Astrocyte of the spinal cord (primary cell): ENCODE measurements at regions not wholly inside any gene's neighbourhood (a gene's known extent, or its start where the extent isn't known, plus 50 kb on each side); places are given as distances from the start of the nearest gene placed in this dataset.

Source experiments
- DNase-seq: peaks from one replicate; pipeline ENCODE4 v3.0.0; 2011; ENCODE audit warnings: low read depth, low spot score
- H3K4me3 ChIP-seq: 2 replicates; pipeline ENCODE4 v1.5.1; 2011; ENCODE audit warnings: low read depth, mild to moderate bottlenecking, low read length, moderate library complexity
- CTCF ChIP-seq: IDR thresholded peaks from 2 replicates; pipeline ENCODE4 v1.5.1; 2012; ENCODE audit warnings: low read depth, mild to moderate bottlenecking, low read length, inconsistent platforms
- in situ Hi-C: cut with HindIII; loops from 2 replicates; pipeline ENCODE4 v1.10.0; 2017; ENCODE audit warnings: low sequenced_read_pairs

DNA sequence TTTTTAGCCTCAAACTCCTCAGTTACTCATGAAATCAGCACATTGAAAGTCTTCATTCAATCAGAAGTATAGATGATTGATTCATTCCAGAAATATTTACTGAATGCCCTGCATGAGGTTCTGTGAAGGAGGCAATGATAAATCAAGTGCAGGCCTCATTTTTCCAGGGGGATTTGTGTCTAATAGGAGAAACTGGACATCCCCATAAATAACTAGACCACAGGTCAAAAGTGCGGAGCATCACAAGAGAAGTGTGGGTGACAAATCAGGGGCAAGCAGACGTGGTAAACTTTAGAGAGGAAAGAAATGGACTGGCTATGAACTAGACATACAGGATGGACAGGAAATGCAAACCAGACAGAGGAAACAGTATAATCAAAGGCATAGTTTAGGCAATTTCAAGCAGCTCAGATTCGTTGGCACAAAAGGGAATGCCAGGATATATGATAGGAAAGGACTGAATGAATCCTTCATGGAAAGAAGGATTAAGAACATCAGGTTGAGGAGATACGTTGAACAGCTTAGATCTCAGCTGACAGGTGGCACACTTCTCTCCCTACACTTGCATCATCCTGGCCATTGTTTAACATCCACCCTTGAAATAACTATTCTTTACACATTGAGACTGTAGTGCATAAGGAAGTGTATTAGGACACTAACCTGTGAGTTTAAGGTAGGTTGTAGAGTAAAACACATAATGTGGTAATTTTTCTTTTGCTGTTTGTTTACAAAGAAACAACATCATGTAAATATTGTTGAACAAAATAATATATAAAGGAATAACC lies 69.6 kb upstream of the RASGEF1B start:
- no peak overlapping the region for H3K4me3 ChIP-seq
- no peak for DNase-seq
- in situ Hi-C loops: no loop called here
- TF ChIP-seq CTCF: no peak

DNA sequence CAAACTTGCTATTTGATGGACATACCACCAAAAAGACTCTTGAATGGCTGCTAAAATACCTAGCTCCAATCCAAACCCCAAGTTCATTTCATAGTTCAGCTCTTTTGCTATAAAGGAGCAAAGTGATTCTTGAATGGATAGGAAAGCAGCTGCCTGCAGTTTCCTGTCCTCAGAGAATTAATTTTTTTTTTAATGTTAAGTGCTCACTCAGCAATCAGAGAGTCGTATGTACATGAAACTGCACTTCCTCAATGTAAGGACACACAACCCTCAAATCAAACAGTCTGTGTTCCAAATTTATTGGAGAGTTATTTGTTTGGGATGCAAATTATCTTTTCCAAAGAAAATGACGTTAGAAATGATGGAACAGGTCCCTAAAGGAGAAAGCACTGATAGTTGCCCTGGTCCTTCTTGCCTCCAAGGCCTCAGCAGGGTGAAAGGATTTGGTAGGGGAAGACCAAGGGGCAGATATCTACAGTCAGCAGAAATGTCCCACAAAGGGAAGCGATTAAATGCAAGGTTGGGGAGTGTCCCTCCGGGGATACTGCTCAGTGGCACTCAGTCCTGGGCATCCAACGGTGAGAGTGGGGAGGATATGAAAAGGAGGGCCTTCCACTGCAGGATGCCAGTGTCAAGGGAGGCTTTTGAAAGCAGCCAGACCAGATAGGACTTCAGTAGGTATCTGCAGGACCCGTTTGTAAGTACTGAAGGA lies 67.2 kb upstream of the RASGEF1B start:
- no peak overlapping the region for H3K4me3 ChIP-seq
- in situ Hi-C loops: no loop called here
- DNase-seq: no peak
- no peak for TF ChIP-seq CTCF

DNA sequence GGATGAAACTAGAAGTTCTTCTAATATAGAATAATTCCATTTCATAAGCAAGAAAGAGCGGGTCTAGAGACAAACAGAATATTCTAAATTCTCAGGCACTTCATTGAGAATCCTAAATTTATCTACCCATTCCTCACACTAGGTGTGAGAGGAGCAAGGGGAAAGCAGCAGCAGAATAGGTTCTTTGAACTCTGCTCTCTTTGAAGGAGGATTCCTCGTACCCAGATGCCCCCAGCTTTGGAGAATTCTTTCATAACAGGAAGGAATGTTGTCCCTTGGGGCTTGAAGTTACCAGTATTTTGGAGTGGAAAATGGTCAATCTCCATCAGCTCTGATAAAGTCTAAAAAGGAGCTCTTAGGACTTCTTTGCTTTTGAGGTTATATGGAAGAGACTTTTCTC lies 59.7 kb upstream of the RASGEF1B start:
- in situ Hi-C loops: no loop called here
- no peak for DNase-seq
- TF ChIP-seq CTCF: no peak

GRCh38 chr4:81528979-81529378 lies 57.3 kb upstream of the RASGEF1B start:
- in situ Hi-C loops: no loop called here
- no peak overlapping the region for H3K4me3 ChIP-seq
- no peak for TF ChIP-seq CTCF
- DNase-seq: no peak

More for the DNA sequence above, 59.7 kb upstream of the RASGEF1B start:
- no peak overlapping the region for H3K4me3 ChIP-seq

DNA sequence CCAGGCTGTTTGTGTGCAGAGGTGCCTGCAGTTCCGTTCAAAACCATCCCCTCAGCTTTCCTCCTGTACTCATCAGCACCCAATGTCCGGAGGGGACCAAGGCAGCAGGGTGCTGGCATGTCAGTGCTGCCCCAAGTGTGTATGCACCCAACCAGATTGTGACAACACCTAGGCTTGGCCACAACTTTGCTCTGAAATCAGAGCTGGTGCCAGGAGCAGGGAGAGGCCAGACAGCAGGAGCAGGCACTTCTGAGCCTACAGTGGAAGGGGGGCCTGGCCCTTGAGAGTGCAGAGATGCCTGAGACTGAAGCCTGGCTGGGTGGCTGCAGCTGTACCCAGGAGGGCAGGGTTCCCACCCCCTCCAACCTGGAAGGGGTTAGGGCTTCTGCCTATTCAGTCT lies 56.5 kb upstream of the RASGEF1B start:
- TF ChIP-seq CTCF: no peak
- in situ Hi-C loops: no loop called here
- DNase-seq: no peak
- H3K4me3 ChIP-seq: no peak overlapping the region

GRCh38 chr4:81527709-81528108 lies 56.0 kb upstream of the RASGEF1B start:
- in situ Hi-C loops: no loop called here
- no peak overlapping the region for H3K4me3 ChIP-seq
- no peak for DNase-seq
- no peak for TF ChIP-seq CTCF
